Lower leg skin (tissue), 3 donors: ENCODE measurements at regions not wholly inside any gene's neighbourhood (a gene's known extent, or its start where the extent isn't known, plus 50 kb on each side); places are given as distances from the start of the nearest gene placed in this dataset.

Source experiments
- POLR2A ChIP-seq, 2 donors: fragments of 450-650 bp; IDR thresholded peaks; one replicate each; pipeline ENCODE4 v1.6.1; 2016 to 2017; ENCODE audit warnings: antibody characterized with exemption in 2 of 2, mild to moderate bottlenecking in 1 of 2, moderate library complexity in 1 of 2
- TF ChIP-seq, protein P1 (sequence below), 3 donors: fragments of 450-650 bp; IDR thresholded peaks; one replicate each; pipeline ENCODE4 v1.5.1; 2016; ENCODE audit warnings: antibody characterized with exemption in 3 of 3, mild to moderate bottlenecking in 3 of 3, moderate library complexity in 2 of 3

DNA sequence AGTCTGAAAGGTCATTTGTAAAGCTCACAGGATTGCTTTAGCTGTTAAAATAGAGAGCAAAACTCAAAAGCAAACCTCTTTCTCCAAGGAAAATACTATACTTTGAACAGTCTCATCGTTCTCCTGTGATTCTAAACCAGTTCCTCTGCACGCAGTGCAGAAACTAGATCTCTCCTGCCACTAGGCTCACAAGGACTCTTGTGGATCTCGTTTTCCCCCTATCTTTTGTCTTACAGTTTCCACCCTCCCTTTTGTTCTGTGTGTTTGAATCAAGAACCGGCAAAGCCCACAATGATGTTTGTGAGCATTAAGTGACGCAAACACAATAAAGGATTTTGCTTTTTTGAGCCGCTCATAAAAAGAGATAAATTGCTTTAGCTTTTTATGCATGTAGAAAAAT lies 1103.5 kb upstream of the RBFOX1 start:
- no peak for TF ChIP-seq POLR2A (IDR thresholded peaks at IDR 0.05)
- TF ChIP-seq, protein P1, sequence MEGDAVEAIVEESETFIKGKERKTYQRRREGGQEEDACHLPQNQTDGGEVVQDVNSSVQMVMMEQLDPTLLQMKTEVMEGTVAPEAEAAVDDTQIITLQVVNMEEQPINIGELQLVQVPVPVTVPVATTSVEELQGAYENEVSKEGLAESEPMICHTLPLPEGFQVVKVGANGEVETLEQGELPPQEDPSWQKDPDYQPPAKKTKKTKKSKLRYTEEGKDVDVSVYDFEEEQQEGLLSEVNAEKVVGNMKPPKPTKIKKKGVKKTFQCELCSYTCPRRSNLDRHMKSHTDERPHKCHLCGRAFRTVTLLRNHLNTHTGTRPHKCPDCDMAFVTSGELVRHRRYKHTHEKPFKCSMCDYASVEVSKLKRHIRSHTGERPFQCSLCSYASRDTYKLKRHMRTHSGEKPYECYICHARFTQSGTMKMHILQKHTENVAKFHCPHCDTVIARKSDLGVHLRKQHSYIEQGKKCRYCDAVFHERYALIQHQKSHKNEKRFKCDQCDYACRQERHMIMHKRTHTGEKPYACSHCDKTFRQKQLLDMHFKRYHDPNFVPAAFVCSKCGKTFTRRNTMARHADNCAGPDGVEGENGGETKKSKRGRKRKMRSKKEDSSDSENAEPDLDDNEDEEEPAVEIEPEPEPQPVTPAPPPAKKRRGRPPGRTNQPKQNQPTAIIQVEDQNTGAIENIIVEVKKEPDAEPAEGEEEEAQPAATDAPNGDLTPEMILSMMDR (IDR thresholded peaks at IDR 0.05), result no peak
